Trophoblast cell (in vitro differentiated cells and primary cell): ENCODE measurements at regions not wholly inside any gene's neighbourhood (a gene's known extent, or its start where the extent isn't known, plus 50 kb on each side); places are given as distances from the start of the nearest gene placed in this dataset.

Source experiments
- DNase-seq, 2 donors: peaks; one replicate each; pipeline ENCODE4 v3.0.0-alpha.2; 2016
- H2AFZ ChIP-seq: 2 replicates; pipeline ENCODE4 v1.6.1; 2013; ENCODE audit warnings: low read length, moderate library complexity, mild to moderate bottlenecking; ENCODE audit not compliant: insufficient read depth, poor library complexity
- H2AK5ac ChIP-seq: 2 replicates; pipeline ENCODE4 v1.6.1; 2013; ENCODE audit warnings: mild to moderate bottlenecking, low read length
- H2BK120ac ChIP-seq: 2 replicates; pipeline ENCODE4 v1.6.1; 2013; ENCODE audit warnings: low read length, mild to moderate bottlenecking, moderate library complexity; ENCODE audit not compliant: insufficient read depth, poor library complexity
- H2BK12ac ChIP-seq: 2 replicates; pipeline ENCODE4 v1.6.1; 2013; ENCODE audit warnings: mild to moderate bottlenecking, low read length, moderate library complexity
- H2BK5ac ChIP-seq: 2 replicates; pipeline ENCODE4 v1.6.1; 2013; ENCODE audit warnings: low read length, low read depth, moderate library complexity, mild to moderate bottlenecking; ENCODE audit not compliant: poor library complexity
- H3K14ac ChIP-seq: 2 replicates; pipeline ENCODE4 v1.6.1; 2013; ENCODE audit warnings: mild to moderate bottlenecking, low read length
- H3K18ac ChIP-seq: 2 replicates; pipeline ENCODE4 v1.6.1; 2013; ENCODE audit warnings: mild to moderate bottlenecking, low read length
- H3K23ac ChIP-seq: 2 replicates; pipeline ENCODE4 v1.6.1; 2013; ENCODE audit warnings: low read length
- H3K27ac ChIP-seq: 2 replicates; pipeline ENCODE4 v1.5.1; 2013; ENCODE audit warnings: low read depth, mild to moderate bottlenecking, inconsistent platforms, low read length, moderate library complexity
- H3K27me3 ChIP-seq: 2 replicates; pipeline ENCODE4 v1.6.1; 2013; ENCODE audit warnings: inconsistent platforms, mild to moderate bottlenecking, low read length, moderate library complexity; ENCODE audit not compliant: insufficient read depth
- H3K36me3 ChIP-seq, 2 experiments: 1 replicate in 1 of 2; 2 replicates in 1 of 2; pipeline ENCODE4 v1.6.1; 2013; ENCODE audit warnings: low read length in 2 of 2, mild to moderate bottlenecking in 2 of 2, moderate library complexity in 1 of 2; ENCODE audit not compliant: insufficient read depth in 2 of 2, control insufficient read depth in 1 of 2
- H3K4ac ChIP-seq: 2 replicates; pipeline ENCODE4 v1.6.1; 2013; ENCODE audit warnings: low read depth, mild to moderate bottlenecking, low read length, moderate library complexity
- H3K4me1 ChIP-seq, 2 experiments: 1 replicate in 1 of 2; 2 replicates in 1 of 2; pipeline ENCODE4 v1.6.1; 2013; ENCODE audit warnings: low read length in 2 of 2, mild to moderate bottlenecking in 2 of 2, moderate library complexity in 1 of 2; ENCODE audit not compliant: insufficient read depth in 2 of 2, control insufficient read depth in 1 of 2
- H3K4me2 ChIP-seq: 2 replicates; pipeline ENCODE4 v1.6.1; 2013; ENCODE audit warnings: inconsistent platforms, mild to moderate bottlenecking, low read length, moderate library complexity
- H3K4me3 ChIP-seq: 2 replicates; pipeline ENCODE4 v1.5.1; 2013; ENCODE audit warnings: mild to moderate bottlenecking, low read depth, low read length, inconsistent platforms
- H3K79me1 ChIP-seq: one replicate; pipeline ENCODE4 v1.6.1; 2013; ENCODE audit warnings: low read length
- H3K79me2 ChIP-seq: 2 replicates; pipeline ENCODE4 v1.6.1; 2013; ENCODE audit warnings: low read length, mild to moderate bottlenecking; ENCODE audit not compliant: control insufficient read depth, insufficient read depth, poor library complexity
- H3K9ac ChIP-seq: 2 replicates; pipeline ENCODE4 v1.6.1; 2013; ENCODE audit warnings: mild to moderate bottlenecking, low read length
- H3K9me3 ChIP-seq: 2 replicates; pipeline ENCODE4 v1.6.1; 2013; ENCODE audit warnings: low read depth, mild to moderate bottlenecking, control low read depth, inconsistent platforms, low read length; ENCODE audit not compliant: insufficient read depth
- H4K12ac ChIP-seq: 2 replicates; pipeline ENCODE4 v1.6.1; 2013; ENCODE audit warnings: low read depth, mild to moderate bottlenecking, low read length, moderate library complexity
- H4K8ac ChIP-seq: 2 replicates; pipeline ENCODE4 v1.6.1; 2013; ENCODE audit warnings: low read depth, mild to moderate bottlenecking, low read length, moderate library complexity
- H4K91ac ChIP-seq: one replicate; pipeline ENCODE4 v1.6.1; 2013; ENCODE audit warnings: low read depth, mild to moderate bottlenecking, low read length, moderate library complexity
- WGBS: extraction: QIAGEN DNeasy Blood & Tissue Kit; methylation state at CpG from one replicate; pipeline ENCODE4 v1.1.7; 2013; ENCODE audit warnings: missing lambda C conversion rate; ENCODE audit not compliant: insufficient read length, insufficient coverage; ENCODE audit errors: extremely low coverage; 5-methylcytosine and 5-hydroxymethylcytosine counted together

DNA sequence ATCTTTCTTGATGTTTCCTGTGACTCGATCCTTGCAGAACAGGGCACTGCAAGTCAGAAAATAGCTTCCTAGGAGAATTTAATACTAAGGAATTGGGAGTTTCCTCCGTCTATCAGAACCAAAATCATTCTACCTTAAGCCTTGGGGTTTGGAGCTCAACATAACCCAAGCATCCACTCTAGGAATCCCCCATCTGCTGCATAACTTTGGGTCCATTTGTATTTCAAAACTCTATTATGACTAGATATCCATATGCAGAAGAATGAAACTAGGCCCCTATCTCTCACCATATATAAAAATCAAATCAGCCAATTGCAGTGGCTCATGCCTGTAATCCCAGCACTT lies 61.7 kb upstream of the AKAP13 start:
- DNase-seq: no peak
- Histone ChIP-seq H2AFZ (no peak overlapping the region), H2AK5ac (no peak overlapping the region), H3K36me3 (no peaks in the 10 kb centered on the region), H3K4me2 (no peak overlapping the region), H3K9ac (no peak overlapping the region), H3K18ac (no peak overlapping the region), H3K79me2 (no peaks in the 10 kb centered on the region), H3K27ac (no peak overlapping the region), H3K4me3 (no peak overlapping the region), H3K4ac (no peak overlapping the region), H3K79me1 (peaks cover 6% of the 10 kb centered on the region), H4K8ac (no peak overlapping the region), H2BK5ac (no peak overlapping the region), H3K23ac (no peak overlapping the region), H4K91ac (no peak overlapping the region), H3K27me3 (no peaks in the 10 kb centered on the region), H2BK120ac (no peak overlapping the region), H4K12ac (no peak overlapping the region), H2BK12ac (no peak overlapping the region), H3K4me1 (peaks cover 12 to 23% of the 10 kb centered on the region in 2 experiments), H3K14ac (no peak overlapping the region), H3K9me3 (no peaks in the 10 kb centered on the region)
- no CpG with 5 or more reads among the region's 2 CpGs for WGBS

DNA sequence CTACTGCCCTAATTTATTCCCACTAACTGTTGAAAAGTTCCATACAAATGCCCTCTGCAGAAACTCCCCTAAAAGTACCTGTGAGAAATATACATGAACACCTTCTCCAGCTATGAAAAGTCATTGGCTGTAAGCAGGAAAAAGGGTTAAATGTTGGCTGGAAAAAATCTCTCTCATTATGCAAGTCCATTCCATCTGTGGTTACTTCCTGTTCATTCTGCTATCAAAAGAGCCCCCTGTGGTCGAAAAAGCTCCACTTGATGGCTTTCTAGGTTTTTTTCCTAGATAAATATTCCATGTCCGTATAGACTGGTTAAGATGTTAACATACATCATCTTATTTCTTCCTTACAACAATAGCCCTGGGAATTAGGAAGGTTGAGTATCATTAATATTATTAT lies 56.2 kb upstream of the AKAP13 start:
- Histone ChIP-seq H3K4me1 (peaks cover 3 to 4% of the 10 kb centered on the region in 2 experiments), H3K4me2 (no peak overlapping the region), H4K8ac (no peak overlapping the region), H2BK120ac (no peak overlapping the region), H2BK12ac (no peak overlapping the region), H2BK5ac (no peak overlapping the region), H3K4ac (no peak overlapping the region), H3K9ac (no peak overlapping the region), H3K4me3 (no peak overlapping the region), H2AFZ (no peak overlapping the region), H2AK5ac (no peak overlapping the region), H3K27ac (no peak overlapping the region), H4K12ac (no peak overlapping the region), H3K9me3 (no peaks in the 10 kb centered on the region), H3K36me3 (no peaks in the 10 kb centered on the region), H3K79me1 (no peaks in the 10 kb centered on the region), H3K23ac (no peak overlapping the region), H4K91ac (no peak overlapping the region), H3K79me2 (no peaks in the 10 kb centered on the region), H3K18ac (no peak overlapping the region), H3K14ac (no peak overlapping the region), H3K27me3 (no peaks in the 10 kb centered on the region)
- DNase-seq: no peak
- WGBS: no CpG with 5 or more reads among the region's 2 CpGs

DNA sequence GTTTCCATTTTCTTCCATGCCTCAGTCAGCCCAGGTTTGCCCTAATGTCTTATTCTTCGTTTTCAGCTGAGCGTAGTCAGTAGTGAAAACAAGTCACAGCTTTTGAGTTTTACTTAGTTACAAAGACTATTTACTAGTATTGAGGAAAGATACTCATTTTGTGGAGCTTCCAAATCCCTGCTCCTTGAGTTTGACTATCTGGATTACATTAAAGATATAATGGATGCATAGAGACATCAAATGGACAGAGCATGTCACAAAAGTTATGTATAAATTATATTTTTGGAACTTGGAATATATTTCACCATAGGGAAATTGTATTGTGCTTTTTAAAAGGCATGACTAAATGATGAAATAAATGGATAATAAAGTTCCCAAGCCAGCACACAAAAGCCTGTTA lies 54.6 kb upstream of the AKAP13 start:
- no peak overlapping the region for H4K12ac ChIP-seq
- H2AK5ac ChIP-seq: no peak overlapping the region
- H3K36me3 ChIP-seq: no peaks in the 10 kb centered on the region
- H3K4ac ChIP-seq: no peak overlapping the region
- no peak overlapping the region for H3K14ac ChIP-seq
- H3K4me1 ChIP-seq: peaks cover 4 to 6% of the 10 kb centered on the region in 2 experiments
- no peak overlapping the region for H4K8ac ChIP-seq
- no peak overlapping the region for H2BK12ac ChIP-seq
- H3K4me3 ChIP-seq: no peak overlapping the region
- no peak for DNase-seq
- no peak overlapping the region for H2BK5ac ChIP-seq
- no peak overlapping the region for H3K23ac ChIP-seq
- no peak overlapping the region for H3K9ac ChIP-seq
- H4K91ac ChIP-seq: no peak overlapping the region
- H3K27me3 ChIP-seq: no peaks in the 10 kb centered on the region
- no peak overlapping the region for H3K18ac ChIP-seq
- no CpG with 5 or more reads among the region's 2 CpGs for WGBS
- no peaks in the 10 kb centered on the region for H3K79me2 ChIP-seq
- no peak overlapping the region for H3K4me2 ChIP-seq
- no peak overlapping the region for H2BK120ac ChIP-seq
- no peak overlapping the region for H2AFZ ChIP-seq
- H3K27ac ChIP-seq: no peak overlapping the region
- peaks cover 2% of the 10 kb centered on the region for H3K79me1 ChIP-seq
- H3K9me3 ChIP-seq: no peaks in the 10 kb centered on the region

DNA sequence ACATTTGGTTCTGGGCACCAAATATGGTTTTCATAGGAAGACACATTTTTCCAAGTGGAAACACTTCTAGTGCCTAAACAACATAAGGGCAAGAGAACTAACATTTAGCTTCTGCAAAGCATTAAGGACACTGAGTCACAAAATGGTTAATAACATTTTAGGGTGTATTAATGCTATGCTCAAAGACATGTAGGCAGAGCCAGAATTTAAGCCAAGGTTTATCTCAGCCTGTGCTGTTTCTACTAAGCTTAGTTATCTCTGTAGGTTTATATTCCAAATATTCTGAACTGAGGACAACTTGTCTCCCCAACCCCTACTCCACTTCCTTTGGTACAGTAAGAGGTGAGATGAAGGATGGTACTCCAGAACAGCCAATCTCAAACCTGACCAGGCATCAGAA lies 54.1 kb upstream of the AKAP13 start:
- Histone ChIP-seq H3K9ac (no peak overlapping the region), H4K8ac (no peak overlapping the region), H3K18ac (no peak overlapping the region), H3K9me3 (no peaks in the 10 kb centered on the region), H2AK5ac (no peak overlapping the region), H4K12ac (no peak overlapping the region), H3K79me1 (peaks cover 2% of the 10 kb centered on the region), H2BK5ac (no peak overlapping the region), H3K4ac (no peak overlapping the region), H2BK120ac (no peak overlapping the region), H4K91ac (no peak overlapping the region), H3K4me3 (no peak overlapping the region), H2BK12ac (no peak overlapping the region), H3K79me2 (no peaks in the 10 kb centered on the region), H3K27me3 (no peaks in the 10 kb centered on the region), H2AFZ (no peak overlapping the region), H3K23ac (no peak overlapping the region), H3K27ac (no peak overlapping the region), H3K4me1 (peaks cover 7 to 8% of the 10 kb centered on the region in 2 experiments), H3K36me3 (no peaks in the 10 kb centered on the region), H3K4me2 (no peak overlapping the region), H3K14ac (no peak overlapping the region)
- DNase-seq: no peak

- Histone ChIP-seq H3K27ac (no peak overlapping the region), H3K9ac (no peak overlapping the region), H3K4me1 (peaks cover 11 to 15% of the 10 kb centered on the region in 2 experiments), H4K8ac (no peak overlapping the region), H3K4ac (no peak overlapping the region), H3K18ac (no peak overlapping the region), H3K9me3 (no peaks in the 10 kb centered on the region), H2BK120ac (no peak overlapping the region), H3K36me3 (no peaks in the 10 kb centered on the region), H3K23ac (no peak overlapping the region), H3K79me2 (no peaks in the 10 kb centered on the region), H3K14ac (no peak overlapping the region), H3K4me3 (no peak overlapping the region), H2BK12ac (no peak overlapping the region), H3K27me3 (no peaks in the 10 kb centered on the region), H2BK5ac (no peak overlapping the region), H3K4me2 (no peak overlapping the region), H2AFZ (no peak overlapping the region), H4K12ac (no peak overlapping the region), H4K91ac (no peak overlapping the region), H3K79me1 (peaks cover 9% of the 10 kb centered on the region), H2AK5ac (no peak overlapping the region)
- no CpG with 5 or more reads among the region's 3 CpGs for WGBS
- no peak for DNase-seq
Observed at GRCh38 chr15:85327820-85328219, 52.6 kb upstream of the AKAP13 start.
